ENCODE measurements at regions not wholly inside any gene's neighbourhood (a gene's known extent, or its start where the extent isn't known, plus 50 kb on each side); places are given as distances from the start of the nearest gene placed in this dataset.

DNA sequence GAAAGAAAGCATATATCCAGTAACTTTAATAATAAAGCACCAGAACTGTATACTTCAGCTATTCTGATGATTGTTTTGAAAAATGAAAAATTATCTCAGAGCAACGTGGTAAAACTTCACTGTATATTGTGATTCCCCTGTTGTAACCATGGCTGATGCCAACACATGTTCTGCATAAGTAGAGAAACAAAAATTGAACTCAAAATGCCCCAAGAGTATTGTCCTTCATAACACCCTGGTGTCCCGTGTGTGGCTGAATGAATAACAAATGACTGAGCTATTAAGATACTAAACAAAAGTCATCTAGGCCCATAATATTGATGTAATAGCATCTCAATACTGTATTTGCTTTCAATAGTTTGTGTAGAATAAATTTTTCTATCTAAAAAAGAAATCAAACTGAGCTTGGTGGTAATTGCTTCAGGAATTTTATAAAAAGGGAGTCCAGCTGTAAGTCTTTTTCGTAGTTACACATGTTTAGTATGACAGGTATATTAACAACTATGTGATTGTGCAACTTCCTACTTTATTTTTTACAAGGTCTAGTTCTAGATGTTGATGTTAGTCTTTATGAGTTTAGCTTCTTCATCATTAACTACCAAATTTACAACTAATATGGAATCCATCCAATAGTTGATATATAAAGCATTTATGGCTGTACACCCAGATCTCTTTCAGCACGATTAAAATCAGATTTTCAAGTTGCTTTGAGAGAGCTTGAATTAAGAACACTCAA lies 623.8 kb upstream of the AGTR1 start:
- TF ChIP-seq POLR2A (IDR thresholded peaks at IDR 0.05; ENCODE audit: low read depth, low read length): no peak
- no peak for TF ChIP-seq POLR2AphosphoS5 (IDR thresholded peaks at IDR 0.05; ENCODE audit: low read depth, low read length)
- TF ChIP-seq TAF1 (IDR thresholded peaks at IDR 0.05; ENCODE audit: borderline replicate concordance, low read depth, low read length): no peak
